ENCODE measurements at regions not wholly inside any gene's neighbourhood (a gene's known extent, or its start where the extent isn't known, plus 50 kb on each side); places are given as distances from the start of the nearest gene placed in this dataset.

DNA sequence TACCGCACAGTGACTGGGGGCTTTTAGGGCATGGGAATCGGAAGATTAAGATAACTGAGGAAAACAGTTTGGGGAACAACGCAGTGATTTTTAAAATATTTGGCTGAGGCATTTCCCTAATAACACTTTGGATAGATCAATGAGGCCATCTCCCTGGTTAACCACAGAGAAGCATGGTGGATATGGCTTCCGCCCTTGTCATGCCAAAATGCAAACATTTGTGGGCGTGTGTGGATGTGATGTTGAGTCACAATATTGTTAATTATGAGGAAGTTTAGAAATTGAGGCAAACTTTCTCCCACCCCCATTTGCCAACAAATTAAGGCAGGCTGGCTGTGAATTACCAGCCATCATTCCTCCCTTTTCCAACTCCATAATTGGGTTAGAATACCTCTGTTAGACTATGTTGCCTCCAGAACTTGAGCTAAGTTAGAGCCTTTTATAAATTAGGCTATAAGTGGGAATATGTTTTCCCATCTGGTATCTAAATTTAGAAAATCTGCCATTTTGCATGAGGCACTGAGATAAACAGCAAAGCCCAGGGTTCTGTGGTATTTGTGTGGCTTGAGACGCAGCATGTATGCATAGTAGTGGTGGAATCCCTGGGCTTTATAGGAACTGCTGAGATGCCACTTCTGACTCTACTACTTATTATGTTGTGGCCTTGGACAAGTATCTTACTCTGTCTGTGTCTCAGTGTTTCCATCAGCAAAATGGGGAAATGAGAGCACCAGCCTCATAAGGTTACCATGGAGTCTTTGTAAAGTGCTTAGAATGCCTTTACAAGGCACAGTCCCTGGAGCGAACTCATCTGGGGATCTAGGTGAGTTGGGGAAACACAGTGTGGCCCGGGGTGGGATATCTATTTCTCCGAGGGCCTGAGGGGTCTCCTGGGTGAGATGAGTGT is 154.6 kb downstream of the C1orf94 start:
- no peak for DNase-seq

DNA sequence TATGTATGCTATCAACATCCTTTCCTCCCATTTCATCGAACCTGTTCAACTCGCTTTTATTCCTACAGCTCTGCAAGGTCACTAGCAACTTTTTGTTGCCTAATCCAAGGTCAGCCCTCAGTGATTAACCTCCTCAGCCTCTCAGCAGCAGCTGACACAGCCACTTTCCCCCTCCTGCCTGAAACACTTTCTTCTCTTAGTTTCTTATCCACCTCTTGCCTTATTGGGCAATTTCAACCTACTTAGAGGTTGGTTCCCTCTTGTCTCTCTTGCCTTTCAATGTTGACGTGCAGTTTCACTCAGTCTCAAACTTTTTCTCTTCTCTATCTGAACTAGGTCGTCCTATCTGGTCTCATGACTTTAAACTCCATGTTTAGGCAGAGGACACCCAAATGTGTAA is 156.3 kb downstream of the C1orf94 start:
- no peak for DNase-seq

DNA sequence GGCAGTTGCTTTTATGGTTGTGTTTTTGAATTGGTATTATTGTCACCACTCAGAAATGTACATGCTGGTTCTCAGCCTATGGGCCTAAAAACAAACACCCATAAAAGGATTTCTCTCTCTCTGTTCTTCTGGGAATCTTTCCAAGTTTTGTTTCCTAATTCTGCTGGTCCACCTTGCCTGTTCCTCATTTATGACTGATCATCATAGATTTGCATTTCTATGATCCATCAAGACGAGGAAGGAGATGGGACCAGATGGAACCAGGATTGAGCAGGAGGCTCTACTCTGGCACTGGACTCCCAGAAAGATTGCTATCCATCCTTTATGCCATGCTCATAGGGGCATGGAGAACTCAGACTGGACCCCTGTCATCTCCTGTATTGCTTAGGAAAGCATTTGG is 162.2 kb downstream of the C1orf94 start:
- DNase-seq = no peak

DNA sequence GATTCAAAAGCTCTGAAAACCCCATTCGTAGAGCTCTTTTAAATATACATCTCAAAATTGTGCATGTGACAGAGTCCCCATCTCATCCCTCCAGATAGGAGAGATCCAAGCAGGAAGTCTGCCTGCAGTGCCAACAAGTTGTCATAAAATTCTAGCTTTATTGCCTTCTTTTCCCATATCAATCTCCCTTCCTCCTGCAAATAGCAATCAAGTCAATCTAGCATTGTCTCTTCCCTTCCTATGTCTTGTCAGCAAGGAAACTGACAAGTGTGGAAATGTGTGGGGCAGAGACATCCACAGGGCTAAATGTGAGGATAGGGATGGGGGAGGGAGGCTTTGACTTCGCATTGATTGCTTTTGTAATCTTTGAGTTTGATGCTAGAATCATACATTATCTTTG is 165.2 kb downstream of the C1orf94 start:
- DNase-seq = no peak

DNA sequence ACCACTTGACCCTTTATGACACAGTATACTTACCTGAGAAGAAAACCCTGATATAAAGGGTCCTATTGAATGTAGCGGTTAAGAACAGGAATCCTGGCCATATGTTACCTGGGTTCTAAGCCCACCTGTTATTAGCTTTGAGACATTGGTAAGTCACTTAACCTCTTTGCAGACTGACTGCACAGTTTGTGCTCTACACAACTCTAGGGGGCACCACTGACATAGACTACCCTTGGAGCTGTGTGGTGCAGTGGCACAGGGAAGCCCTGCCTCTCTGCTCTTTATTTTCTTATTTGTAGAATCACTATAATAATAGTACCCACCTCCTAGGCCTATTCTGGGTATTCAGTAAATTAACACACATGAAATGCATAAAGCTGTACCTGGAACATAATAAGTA is 165.6 kb downstream of the C1orf94 start:
- DNase-seq = no peak

DNA sequence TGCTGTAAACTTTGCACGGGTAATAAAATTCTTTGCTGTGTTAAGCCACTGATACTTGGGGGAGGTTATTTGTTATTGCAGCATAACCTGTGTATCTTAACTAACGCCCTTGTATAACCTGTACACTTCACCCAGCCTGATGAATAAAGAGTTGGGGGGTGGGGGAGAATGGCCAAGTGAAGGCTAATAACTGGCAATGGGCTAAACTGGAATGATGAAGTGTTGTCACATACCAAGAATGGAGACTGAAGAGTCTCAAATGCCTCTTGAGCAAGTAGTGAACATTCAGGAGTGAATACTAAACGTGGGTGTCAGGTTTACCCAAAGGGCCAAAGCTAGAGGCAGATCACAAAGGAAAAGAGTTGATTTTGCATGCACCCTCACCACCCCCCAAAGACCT is 169.4 kb downstream of the C1orf94 start:
- no peak for DNase-seq

DNA sequence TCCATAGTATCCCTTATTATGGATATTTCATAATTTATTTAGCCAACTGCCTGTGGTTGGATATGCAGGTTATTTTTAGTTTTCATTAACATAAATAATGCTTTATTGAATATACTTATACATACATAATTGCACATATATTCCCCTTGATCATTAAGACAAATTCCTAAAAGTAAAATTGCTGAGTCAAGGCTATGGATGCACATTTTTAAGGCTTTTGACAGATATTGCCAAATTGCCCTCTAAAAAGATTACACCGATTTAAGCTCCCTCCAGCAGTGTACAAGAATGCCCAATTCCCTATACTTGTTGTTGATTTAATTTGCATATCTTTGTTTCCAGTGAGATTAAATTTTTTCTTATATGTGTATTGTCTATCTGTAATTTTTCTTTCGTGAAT is 176.7 kb downstream of the C1orf94 start:
- no peak for DNase-seq

DNA sequence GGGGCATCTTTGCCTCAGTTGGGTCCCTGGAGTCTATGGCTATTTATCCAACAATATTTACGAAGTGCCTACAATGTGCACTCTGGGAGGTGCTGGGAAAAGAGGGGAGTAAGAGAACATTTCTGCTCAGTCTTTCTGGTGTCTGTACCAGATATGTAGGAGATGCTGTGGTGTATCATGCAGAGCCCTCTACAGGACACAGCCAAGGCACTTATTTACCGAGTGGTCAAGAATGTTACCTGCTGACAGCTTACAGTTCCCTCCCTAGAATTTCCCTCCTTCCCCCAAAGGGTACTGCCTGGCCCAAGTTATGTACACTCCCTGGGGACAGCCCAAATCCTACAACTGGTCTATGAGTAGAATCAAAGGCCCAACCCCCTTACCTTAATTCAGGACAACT is 177.7 kb downstream of the C1orf94 start:
- no peak for DNase-seq

DNA sequence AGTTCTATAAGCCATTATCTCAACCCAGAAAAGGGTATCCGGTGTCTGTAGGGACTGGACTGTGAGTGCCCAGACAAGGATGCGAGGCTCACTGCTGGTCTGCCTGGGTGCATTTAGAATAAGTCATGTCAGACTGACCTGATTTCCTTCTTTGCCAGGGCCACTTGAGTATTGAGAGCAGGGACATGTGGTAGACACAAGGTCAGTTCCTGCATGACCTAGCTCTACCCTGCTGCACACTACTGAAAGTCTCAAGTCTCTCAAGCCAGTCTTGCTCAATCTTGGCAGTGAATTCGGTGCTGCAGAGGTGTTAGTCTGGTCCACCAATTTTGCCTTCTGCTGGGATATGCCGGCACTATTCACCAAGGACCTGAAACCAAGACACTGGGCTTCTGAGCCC is 180.1 kb downstream of the C1orf94 start:
- no peak for DNase-seq

DNA sequence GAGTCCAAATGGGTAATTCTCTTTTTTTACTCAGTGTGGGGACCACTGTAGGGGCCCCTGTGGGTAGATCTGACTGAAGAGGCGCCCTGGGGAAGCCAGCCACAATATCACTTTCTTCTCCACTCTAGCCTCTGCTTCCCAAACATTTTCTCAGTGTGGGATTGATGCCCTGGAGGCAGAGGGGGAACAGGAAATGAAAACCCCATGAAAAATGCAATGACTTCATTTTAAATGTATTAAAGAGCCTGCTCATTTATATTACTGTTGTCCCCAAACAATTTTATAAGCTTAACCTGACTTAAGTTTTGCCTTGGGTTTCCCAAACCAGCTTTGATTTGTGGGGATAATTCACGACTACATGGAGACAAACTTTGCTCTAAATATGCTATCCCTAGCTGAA is 181.9 kb downstream of the C1orf94 start:
- no peak for DNase-seq

DNA sequence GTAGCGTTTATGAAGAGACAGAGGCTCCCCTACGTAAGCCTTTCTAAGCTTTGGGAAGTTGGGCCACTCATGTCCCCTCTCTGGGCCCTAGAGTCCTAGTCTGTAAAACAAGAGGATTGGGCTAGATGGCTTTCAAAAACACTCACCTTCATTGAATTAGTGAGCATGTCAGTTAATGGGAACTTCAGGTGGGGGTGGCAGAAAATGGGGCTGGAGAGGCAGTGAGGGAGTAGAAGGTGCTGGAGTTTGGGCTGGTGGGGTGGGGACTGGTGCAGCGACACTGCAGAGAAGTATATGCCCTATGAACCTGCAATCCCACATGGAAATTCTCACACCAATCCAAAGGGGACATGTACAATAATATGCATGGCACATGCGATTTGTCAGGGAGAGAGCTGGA is 182.7 kb downstream of the C1orf94 start:
- no peak for DNase-seq

DNA sequence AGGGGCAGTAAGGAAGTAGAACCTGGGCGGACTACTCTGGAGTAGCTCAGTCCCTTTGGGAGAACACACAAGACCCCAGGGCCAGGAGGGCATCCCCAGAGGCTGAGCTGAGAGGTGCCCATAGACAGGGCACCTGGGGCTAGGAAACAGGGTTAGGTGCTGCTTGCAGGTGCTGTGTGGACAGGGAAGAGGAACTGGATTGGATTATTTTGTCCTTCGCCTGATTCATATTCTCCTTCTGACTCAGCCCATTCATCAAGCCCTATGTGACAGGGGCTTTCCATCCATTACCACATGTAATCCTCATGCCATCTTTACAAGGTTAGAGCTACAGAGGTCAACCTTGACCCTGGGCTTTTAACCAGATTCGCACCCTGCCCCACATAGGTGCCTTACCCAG is 183.9 kb downstream of the C1orf94 start:
- DNase-seq = no peak

DNA sequence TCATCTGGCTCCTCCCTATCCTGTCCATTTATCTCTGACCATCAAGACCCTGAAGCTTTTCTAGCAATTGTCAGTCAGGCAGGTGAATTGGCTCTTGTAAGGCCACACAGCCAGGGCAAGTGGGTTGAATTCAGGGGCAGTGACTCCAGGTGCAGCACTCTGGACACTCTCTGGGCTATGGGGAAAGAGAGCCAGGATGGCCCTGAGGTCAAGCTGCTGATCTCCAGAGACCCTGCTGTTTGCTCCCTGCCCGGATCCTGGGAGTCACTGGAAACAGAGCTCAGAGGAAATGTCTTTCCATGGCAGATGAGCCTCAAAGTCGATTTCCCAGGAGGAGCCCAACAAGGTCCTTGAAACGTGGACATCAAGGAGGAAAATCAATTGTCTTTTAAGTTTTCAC is 184.4 kb downstream of the C1orf94 start:
- DNase-seq = no peak

DNA sequence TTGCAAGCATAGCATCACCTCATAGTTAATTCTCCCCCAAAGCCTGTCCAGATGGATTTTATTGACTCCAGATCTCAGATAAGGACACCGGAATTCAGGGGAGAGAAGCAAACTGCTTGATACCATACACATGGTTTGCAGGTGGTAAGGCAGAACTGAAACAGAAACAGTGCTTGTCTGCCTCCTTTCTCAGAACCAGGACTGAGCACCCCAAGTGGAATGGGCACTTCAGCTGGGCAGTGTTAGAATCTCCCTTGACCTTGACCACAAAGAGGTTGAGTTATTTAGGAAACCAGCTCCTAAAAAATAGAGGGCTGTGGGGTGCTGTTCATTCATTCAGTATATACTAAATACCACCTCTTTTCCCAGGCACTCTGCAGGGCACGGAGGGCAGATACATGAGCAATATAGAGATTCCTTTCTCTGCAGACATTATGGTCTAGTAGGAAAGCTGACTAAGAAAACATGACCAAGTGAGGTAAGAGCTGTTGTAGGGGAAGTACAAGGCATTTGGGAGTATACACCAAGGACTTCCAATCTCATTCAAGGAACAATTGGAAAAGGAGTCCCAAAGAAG is 185.2 kb downstream of the C1orf94 start:
- DNase-seq = no peak

DNA sequence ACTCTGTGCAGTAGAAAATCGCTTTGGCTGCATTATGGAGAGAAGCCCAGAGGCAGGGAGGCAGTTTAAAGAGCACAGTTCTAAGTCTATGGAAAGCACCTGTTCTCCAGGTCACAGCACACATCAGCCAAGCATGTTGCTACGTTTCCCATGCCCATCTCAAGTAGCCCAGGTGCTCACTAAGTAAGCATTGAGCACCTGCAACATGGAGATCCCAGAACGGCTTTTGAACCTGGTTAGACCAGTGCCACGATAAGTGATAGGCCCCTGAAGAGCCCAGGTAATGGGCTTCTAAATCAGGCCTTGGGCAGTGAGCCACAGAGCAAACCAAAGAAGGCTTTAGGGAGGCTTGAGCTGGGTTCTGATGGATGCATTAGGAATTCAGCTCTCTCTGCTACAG is 186.2 kb downstream of the C1orf94 start:
- no peak for DNase-seq

DNA sequence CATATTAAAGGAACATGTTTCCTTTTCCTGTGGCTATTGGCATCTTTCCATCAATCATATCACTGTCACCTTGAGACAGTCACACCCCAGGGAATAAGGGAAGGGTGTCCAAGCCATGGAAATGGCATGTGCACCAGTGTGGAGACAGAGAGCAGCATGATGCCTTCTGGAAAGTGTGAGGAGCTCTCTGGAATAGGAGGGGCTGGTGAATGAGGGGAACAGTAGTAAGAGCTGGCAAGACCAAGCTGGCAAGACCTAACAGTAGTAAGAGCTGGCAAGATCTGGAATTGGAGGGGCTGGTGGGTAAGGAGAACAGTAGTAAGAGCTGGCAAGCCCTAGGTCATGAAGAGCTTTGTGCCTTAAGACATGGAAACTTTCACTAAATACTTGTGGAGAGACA is 186.7 kb downstream of the C1orf94 start:
- DNase-seq = no peak

DNA sequence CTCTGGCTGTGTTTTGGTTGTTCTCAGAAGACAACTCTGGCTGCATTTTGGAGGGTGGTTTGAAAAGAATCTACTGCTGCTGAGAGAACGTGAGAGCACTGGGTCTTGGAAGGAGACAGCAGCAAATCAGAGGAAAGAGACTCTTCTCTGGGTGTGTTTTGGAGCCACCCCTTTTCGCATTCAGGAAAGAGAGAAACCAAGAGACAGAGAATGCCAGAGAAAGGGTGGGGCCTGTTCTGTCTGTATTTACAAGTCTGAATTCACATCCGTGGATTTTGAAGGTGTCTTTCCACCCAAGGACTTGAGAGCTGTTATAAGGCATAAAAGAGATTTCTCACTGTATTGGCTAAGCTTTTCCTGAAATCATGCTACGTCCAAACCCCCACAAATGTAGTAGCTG is 187.2 kb downstream of the C1orf94 start:
- DNase-seq = no peak

DNA sequence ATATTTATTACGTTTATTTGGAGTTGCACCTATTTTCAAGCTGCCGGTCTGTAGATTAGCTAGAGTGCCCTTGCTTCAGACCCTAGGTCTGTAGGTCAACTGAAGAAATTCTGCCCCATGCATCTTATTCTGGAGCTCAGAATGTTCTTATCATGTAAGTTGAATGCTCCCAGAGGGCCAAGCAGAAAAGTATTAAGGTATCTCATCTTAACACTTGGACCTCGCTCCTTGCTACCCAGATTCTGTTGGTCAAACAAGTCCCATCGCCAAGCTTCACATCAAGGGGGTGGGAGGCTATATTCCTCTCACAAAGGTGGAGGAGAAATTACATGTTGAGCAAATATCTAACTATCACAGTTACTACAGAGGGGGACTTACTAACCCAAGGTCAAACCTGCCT is 187.7 kb downstream of the C1orf94 start:
- no peak for DNase-seq

DNA sequence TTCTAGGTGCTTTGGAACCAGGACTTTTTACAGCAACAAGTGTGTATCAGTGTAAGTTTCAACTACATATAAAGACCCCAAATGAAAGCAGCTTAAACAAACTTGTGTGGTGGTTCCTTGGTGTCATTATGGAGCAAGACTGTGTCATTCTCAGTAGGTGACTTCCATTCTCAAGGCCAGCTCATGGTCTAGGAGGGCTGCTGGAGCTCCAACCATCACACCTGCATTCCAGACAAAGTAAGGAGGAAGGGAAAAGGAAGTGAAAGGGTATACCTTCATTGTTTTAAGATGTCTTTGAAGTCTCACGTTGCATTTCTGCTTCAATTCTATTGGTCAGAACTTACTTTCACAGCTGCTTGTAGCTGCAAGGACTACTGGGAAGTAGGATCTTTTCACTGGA is 188.6 kb downstream of the C1orf94 start:
- no peak for DNase-seq

DNA sequence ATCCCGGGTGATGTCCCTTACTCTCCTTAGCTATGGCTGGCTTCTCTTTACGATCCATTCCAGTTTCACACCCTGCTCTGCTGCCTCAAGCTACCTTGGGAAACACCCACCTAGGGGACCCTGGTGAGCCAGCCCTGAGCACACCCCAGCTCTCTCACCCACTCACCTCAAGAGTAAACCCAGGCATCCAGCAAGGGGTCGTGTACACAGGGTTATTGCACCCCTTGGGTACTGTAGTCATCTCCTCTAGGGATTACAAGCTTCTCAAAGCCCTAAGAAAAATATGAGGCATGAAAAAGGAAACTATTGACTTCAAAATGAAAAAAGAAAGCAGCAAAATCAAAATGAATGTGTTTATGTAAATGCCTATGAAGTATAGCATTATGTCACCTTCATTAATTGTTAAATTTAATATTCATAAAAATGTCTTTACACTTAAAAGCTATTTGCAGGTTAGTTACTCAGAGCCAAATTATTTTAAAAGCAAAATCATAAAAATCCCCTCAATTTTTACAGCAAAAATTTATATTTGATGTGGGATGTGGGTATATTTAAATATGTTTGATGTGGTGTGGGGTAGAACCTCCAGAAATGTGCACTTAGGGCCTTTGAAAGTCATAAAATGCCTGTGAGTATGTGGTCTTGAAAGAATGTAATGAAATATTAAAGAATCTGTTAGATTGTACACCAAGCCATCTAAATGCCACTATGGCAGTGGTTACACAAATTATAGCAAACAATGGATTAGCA is 190.3 kb downstream of the C1orf94 start:
- no peak for DNase-seq

DNA sequence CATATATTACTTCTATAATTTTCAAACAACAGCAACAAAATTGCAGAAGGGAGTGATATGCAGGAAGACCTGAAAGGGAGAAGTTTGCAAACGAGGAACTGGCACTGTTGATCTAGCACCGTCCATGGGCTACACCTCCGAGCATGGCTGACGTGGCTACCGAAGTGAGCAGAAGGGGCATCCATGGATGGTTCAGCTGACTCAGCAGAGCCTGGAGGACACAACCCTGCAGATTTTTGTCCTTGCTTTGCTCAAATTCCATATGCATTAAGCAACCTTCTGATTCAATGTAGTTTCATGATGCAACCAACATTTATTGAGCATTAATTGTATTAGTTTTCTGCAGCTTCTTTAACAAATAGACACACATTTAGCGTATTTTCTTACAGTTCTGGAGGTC is 191.2 kb downstream of the C1orf94 start:
- no peak for DNase-seq

DNA sequence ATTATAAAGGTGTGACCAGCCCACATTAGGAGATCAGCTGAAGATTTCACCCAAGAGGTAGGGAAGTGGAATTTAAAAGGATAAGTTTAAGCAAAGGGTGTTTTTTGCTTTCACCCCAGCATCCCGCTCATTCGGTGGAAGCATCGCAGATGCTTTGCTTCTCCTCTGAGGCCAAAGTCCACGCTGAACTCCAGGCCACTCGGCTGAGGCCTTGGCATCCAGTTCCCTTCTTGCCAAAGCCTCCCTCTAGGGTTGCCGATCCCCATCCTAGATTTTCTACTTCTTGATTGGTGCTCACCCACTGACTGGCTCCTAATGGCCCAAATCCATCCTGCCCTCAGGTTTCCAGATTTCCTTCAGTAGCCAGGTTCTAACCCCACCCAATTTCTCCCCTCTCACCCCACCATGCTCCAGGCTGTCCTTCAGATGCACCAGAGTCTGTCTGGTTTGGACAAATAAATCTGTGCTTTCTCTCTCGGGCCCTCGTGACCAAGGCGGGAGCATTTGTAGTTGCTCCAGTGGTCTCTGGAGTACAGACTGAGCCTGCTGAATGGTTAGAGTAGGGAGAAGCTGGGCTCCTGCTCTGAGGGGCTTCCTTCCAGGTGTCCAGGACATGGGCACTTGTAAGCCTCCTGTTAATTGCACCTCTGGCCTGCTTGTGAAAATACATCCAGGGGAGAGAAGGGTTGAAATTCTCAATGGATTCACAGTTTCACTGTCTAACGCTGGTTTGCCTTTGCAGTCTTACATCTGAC is 193.2 kb downstream of the C1orf94 start:
- no peak for DNase-seq

DNA sequence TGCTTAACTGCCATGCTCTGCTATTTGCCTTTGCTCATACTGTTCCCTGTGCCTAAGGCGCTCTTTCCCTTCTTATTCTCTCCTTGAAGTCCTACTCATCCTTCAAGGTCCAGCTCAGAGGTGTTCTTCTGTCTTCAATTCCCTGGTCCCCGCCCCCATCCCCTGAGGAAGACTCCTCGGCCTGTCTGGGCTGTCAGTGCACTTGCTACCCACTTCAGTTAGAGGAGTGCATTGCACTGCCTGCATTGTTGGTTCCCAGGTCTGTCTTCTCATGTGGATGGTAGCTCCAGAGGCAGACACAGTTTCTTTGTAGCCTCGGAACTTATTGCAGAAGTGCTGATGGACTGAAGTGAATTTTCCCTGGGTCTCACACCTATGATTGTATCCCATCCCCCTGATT is 194.0 kb downstream of the C1orf94 start:
- DNase-seq = no peak

Measured in activated CD8-positive, alpha-beta memory T cell treated with anti-CD3 and anti-CD28 coated beads, Interleukin-2, amount 50 U/mL, for 4 hours (primary cell).